ENCODE measurements at regions not wholly inside any gene's neighbourhood (a gene's known extent, or its start where the extent isn't known, plus 50 kb on each side); places are given as distances from the start of the nearest gene placed in this dataset.

GRCh38 chr11:121938076-121938475 lies 177.9 kb downstream of the BLID start:
- Histone ChIP-seq H3K9ac (no peak overlapping the region), H3K27me3 (ENCODE audit: insufficient read depth) (no peaks in the 10 kb centered on the region), H3K79me2 (ENCODE audit: insufficient read depth) (no peaks in the 10 kb centered on the region), H2AFZ (ENCODE audit: low read depth) (no peak overlapping the region), H3K9me2 (no peaks in the 10 kb centered on the region), H3K4me2 (no peak overlapping the region), H4K20me1 (ENCODE audit: insufficient read depth) (no peaks in the 10 kb centered on the region), H3F3A (replicated peaks; ENCODE audit: insufficient read depth) (peaks cover 21% of the 10 kb centered on the region), H3K27ac (ENCODE audit: low read depth in 2 of 2, low read length in 1 of 2) (peak overlapping the region in 1 of 2 experiments; percentile 52; a peak in 1 of 4 replicates), H3K4me3 (ENCODE audit: low read depth in 2 of 2, low read length in 1 of 2) (no peak overlapping the region), H3K4me1 (ENCODE audit: control insufficient read depth in 1 of 2, insufficient read depth in 2 of 2, low read depth in 1 of 2, low read length in 1 of 2) (peaks cover 0 to 10% of the 10 kb centered on the region in 2 experiments; a peak in 2 of 4 replicates), H3K9me3 (no peaks in the 10 kb centered on the region), H3K36me3 (replicated peaks in 1 of 2; ENCODE audit: control insufficient read depth in 1 of 2, insufficient read depth in 2 of 2, low read length in 1 of 2) (no peaks in the 10 kb centered on the region)
- ChIA-PET POLR2A (no interaction called here), CTCF (no interaction called here)
- WGBS (ENCODE audit: low lambda C conversion rate), result 46% methylated on average over 2 of the region's 2 CpGs
- TF ChIP-seq JUND (IDR thresholded peaks at IDR 0.05), result no peak
- no peak for TF ChIP-seq CHD2 (IDR thresholded peaks at IDR 0.05; ENCODE audit: low read length, partially characterized antibody)
- TF ChIP-seq MEF2A (IDR thresholded peaks at IDR 0.05; ENCODE audit: borderline replicate concordance, low read depth), result no peak
- TF ChIP-seq, protein P1, sequence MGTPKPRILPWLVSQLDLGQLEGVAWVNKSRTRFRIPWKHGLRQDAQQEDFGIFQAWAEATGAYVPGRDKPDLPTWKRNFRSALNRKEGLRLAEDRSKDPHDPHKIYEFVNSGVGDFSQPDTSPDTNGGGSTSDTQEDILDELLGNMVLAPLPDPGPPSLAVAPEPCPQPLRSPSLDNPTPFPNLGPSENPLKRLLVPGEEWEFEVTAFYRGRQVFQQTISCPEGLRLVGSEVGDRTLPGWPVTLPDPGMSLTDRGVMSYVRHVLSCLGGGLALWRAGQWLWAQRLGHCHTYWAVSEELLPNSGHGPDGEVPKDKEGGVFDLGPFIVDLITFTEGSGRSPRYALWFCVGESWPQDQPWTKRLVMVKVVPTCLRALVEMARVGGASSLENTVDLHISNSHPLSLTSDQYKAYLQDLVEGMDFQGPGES (IDR thresholded peaks at IDR 0.05; ENCODE audit: low read depth, low read length), result no peak
- TF ChIP-seq REST (IDR thresholded peaks at IDR 0.05; ENCODE audit: low read depth, low read length), result no peak
- no peak for TF ChIP-seq CTCF (IDR thresholded peaks at IDR 0.05)
- no peak for DNase-seq

DNA sequence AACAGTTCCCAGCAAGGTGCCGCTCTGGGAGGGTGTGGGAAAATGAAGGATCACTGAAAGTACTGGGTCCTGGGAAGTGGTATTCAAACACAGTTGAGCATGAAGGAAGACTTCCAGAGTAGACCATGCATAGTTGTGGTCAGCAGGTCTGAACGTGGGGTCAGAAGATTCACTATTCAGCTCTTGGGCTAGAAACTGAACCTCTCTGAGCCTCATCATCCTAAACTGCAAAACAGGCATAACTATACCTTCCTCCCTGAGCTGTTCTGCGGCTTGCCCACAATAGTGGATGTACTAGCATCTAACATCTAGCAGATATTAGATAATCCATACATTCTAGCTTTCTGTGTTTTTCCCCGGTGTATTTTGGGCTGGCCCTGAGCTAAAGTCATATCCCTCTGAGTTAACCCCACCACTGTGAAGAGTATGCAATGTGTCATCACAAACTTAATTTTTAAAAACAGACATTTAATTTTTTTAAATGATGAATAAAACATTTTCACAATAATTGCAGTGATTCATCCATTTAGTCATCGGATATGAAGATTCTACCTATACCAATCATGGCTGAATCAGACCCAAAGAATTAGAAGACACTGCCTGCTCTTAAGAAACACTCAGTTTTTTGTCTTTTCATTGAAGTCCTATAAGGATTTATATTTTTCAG lies 179.1 kb downstream of the BLID start:
- WGBS (ENCODE audit: low lambda C conversion rate), result 36% methylated on average over 4 of the region's 5 CpGs
- Histone ChIP-seq H2AFZ (ENCODE audit: low read depth) (peak overlapping the region; percentile 26; the same call in 1 of the 2 replicates), H3K36me3 (replicated peaks in 1 of 2; ENCODE audit: control insufficient read depth in 1 of 2, insufficient read depth in 2 of 2, low read length in 1 of 2) (no peaks in the 10 kb centered on the region), H4K20me1 (ENCODE audit: insufficient read depth) (no peaks in the 10 kb centered on the region), H3K4me3 (ENCODE audit: low read depth in 2 of 2, low read length in 1 of 2) (no peak overlapping the region), H3K27me3 (ENCODE audit: insufficient read depth) (no peaks in the 10 kb centered on the region), H3K4me2 (peak overlapping the region; percentile 55), H3K4me1 (ENCODE audit: control insufficient read depth in 1 of 2, insufficient read depth in 2 of 2, low read depth in 1 of 2, low read length in 1 of 2) (peaks cover 2 to 10% of the 10 kb centered on the region in 2 experiments; a peak in 2 of 4 replicates), H3K79me2 (ENCODE audit: insufficient read depth) (no peaks in the 10 kb centered on the region), H3K9me2 (no peaks in the 10 kb centered on the region), H3K9ac (peak overlapping the region; percentile 35; the same call in 1 of the 2 replicates), H3K9me3 (no peaks in the 10 kb centered on the region), H3F3A (replicated peaks; ENCODE audit: insufficient read depth) (peaks cover 21% of the 10 kb centered on the region), H3K27ac (ENCODE audit: low read depth in 2 of 2, low read length in 1 of 2) (peak overlapping the region in 1 of 2 experiments; percentile 81; a peak in 2 of 4 replicates)
- DNase-seq, result no peak
- ChIA-PET CTCF (no interaction called here), POLR2A (no interaction called here)
- TF ChIP-seq, protein P1 (IDR thresholded peaks at IDR 0.05; ENCODE audit: low read depth, low read length), result no peak
- TF ChIP-seq MXI1 (IDR thresholded peaks at IDR 0.05; ENCODE audit: low read depth, low read length), result no peak
- TF ChIP-seq FOSL2 (IDR thresholded peaks at IDR 0.05; ENCODE audit: borderline replicate concordance, low read depth), result peak; percentile 83; the same call in 1 of the 2 replicates
- TF ChIP-seq MEF2A (IDR thresholded peaks at IDR 0.05; ENCODE audit: borderline replicate concordance, low read depth), result no peak
- TF ChIP-seq CTCF (IDR thresholded peaks at IDR 0.05), result no peak
- peak in 1 of 2 experiments; percentile 77; a peak in 2 of 4 replicates for TF ChIP-seq EP300 (IDR thresholded peaks at IDR 0.05; ENCODE audit: borderline replicate concordance in 1 of 2, low read depth in 1 of 2, low read length in 1 of 2)
- no peak for TF ChIP-seq REST (IDR thresholded peaks at IDR 0.05; ENCODE audit: low read depth, low read length)
